ENCODE measurements at regions not wholly inside any gene's neighbourhood (a gene's known extent, or its start where the extent isn't known, plus 50 kb on each side); places are given as distances from the start of the nearest gene placed in this dataset.

GRCh38 chr2:217443601-217444000 lies 559.2 kb downstream of the TNS1 start:
- Mint-ChIP-seq H3K4me3 (no peak overlapping the region), H3K36me3 (ENCODE audit: low read depth) (peaks cover 2% of the 10 kb centered on the region), H3K9me3 (peaks cover 4% of the 10 kb centered on the region)

DNA sequence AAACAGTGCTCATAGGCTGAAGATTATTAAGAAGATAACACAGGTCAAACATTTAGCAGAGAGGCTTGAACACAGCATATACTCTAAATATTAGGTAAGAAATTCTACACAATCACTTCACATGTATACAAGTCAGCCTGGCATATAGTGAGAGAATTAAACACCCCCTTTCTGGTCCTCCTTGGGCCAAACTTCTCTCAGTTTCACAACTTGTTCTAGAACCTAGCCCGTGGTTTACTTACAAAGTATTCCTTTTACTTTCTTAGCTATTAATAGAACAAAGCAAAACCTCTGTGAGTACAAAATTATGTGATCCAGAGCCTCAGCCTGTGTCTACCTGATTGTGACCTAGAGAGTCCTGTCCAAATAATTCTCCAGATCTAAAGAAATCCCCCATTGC lies 562.8 kb downstream of the TNS1 start:
- ATAC-seq: no peak
- peaks cover 5% of the 10 kb centered on the region for H3K27me3 Mint-ChIP-seq
- no peak overlapping the region for H3K27ac Mint-ChIP-seq
- peaks cover 2% of the 10 kb centered on the region for H3K36me3 Mint-ChIP-seq (ENCODE audit: low read depth)
- H3K9me3 Mint-ChIP-seq: peaks cover 4% of the 10 kb centered on the region
- no peak overlapping the region for H3K4me3 Mint-ChIP-seq
- H3K4me1 Mint-ChIP-seq: peaks cover 3% of the 10 kb centered on the region
- no peak for DNase-seq

More at GRCh38 chr2:217443601-217444000, 559.2 kb downstream of the TNS1 start:
- Mint-ChIP-seq H3K27me3 (no peaks in the 10 kb centered on the region), H3K4me1 (peaks cover 3% of the 10 kb centered on the region), H3K27ac (no peak overlapping the region)
- DNase-seq: no peak
- no peak for ATAC-seq

GRCh38 chr2:217438821-217439220 lies 564.0 kb downstream of the TNS1 start:
- Mint-ChIP-seq H3K36me3 (ENCODE audit: low read depth) (peaks cover 2% of the 10 kb centered on the region), H3K4me1 (peaks cover 13% of the 10 kb centered on the region)
- ATAC-seq: no peak

GRCh38 chr2:217438136-217438535 lies 564.7 kb downstream of the TNS1 start:
- no peaks in the 10 kb centered on the region for H3K9me3 Mint-ChIP-seq
- peaks cover 19% of the 10 kb centered on the region for H3K4me1 Mint-ChIP-seq
- peaks cover 5% of the 10 kb centered on the region for H3K27me3 Mint-ChIP-seq
- H3K4me3 Mint-ChIP-seq: no peak overlapping the region
- no peak overlapping the region for H3K27ac Mint-ChIP-seq
- peaks cover 2% of the 10 kb centered on the region for H3K36me3 Mint-ChIP-seq (ENCODE audit: low read depth)
- DNase-seq (no peak), ATAC-seq (no peak)

More at GRCh38 chr2:217438821-217439220, 564.0 kb downstream of the TNS1 start:
- Mint-ChIP-seq H3K27ac (no peak overlapping the region), H3K4me3 (no peak overlapping the region), H3K9me3 (peaks cover 4% of the 10 kb centered on the region), H3K27me3 (peaks cover 5% of the 10 kb centered on the region)
- no peak for DNase-seq

- Mint-ChIP-seq H3K4me3 (no peak overlapping the region), H3K27ac (no peak overlapping the region), H3K4me1 (peaks cover 21% of the 10 kb centered on the region), H3K9me3 (no peaks in the 10 kb centered on the region), H3K27me3 (peaks cover 5% of the 10 kb centered on the region), H3K36me3 (ENCODE audit: low read depth) (no peaks in the 10 kb centered on the region)
- DNase-seq (no peak), ATAC-seq (no peak)
These were observed 565.4 kb downstream of the TNS1 start for GRCh38 chr2:217437290-217437870.

DNA sequence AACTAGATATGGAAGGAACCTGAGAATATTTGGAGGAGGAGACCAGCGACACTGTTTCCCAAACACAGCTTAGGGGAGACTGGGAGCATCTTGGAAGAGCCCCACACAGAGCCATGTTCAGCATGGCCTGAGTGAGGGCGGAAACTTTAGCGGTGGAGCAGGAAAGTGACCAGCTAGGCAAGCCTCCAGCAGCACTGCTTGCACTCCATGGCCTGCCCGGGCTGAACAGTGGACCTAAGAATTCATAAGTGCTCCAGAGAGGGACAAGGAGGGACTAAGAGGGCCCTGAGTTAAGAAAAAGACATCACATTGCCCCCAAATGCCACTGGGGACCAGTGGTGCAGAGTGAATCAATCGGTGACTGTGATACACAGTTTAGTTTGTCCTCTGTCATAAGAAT lies 566.4 kb downstream of the TNS1 start:
- DNase-seq (no peak), ATAC-seq (no peak)
- Mint-ChIP-seq H3K27ac (no peak overlapping the region), H3K9me3 (no peaks in the 10 kb centered on the region), H3K27me3 (peaks cover 5% of the 10 kb centered on the region), H3K4me3 (no peak overlapping the region), H3K36me3 (ENCODE audit: low read depth) (no peaks in the 10 kb centered on the region), H3K4me1 (peaks cover 26% of the 10 kb centered on the region)

- no peak overlapping the region for H3K4me3 Mint-ChIP-seq
- ATAC-seq (peak; percentile 87), DNase-seq (peak; percentile 15)
- peaks cover 5% of the 10 kb centered on the region for H3K27me3 Mint-ChIP-seq
- H3K27ac Mint-ChIP-seq: no peak overlapping the region
- no peaks in the 10 kb centered on the region for H3K9me3 Mint-ChIP-seq
- H3K36me3 Mint-ChIP-seq (ENCODE audit: low read depth): no peaks in the 10 kb centered on the region
- peaks cover 23% of the 10 kb centered on the region for H3K4me1 Mint-ChIP-seq
These were observed 568.4 kb downstream of the TNS1 start for GRCh38 chr2:217434180-217434975.

DNA sequence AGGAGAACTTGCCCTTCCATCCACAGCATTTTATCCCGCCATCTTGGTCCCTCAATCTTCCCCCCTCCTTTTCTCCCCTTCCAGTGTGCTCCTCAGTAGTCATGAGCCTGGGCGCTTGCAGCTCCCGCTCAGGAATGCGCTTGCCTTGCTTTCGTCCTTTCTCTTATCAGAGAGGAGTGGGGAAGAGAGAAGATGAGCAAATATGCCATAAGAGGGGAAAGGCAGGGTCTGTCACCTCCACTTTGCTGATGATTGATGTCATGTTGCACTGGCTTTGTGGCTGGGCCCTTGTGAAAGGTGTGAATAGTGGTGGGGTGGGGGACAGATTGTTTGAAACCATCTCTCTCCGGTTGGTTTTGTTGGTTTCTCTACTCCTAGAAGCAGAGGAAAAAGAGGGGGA lies 569.3 kb downstream of the TNS1 start:
- no peak for DNase-seq
- H3K9me3 Mint-ChIP-seq: no peaks in the 10 kb centered on the region

DNA sequence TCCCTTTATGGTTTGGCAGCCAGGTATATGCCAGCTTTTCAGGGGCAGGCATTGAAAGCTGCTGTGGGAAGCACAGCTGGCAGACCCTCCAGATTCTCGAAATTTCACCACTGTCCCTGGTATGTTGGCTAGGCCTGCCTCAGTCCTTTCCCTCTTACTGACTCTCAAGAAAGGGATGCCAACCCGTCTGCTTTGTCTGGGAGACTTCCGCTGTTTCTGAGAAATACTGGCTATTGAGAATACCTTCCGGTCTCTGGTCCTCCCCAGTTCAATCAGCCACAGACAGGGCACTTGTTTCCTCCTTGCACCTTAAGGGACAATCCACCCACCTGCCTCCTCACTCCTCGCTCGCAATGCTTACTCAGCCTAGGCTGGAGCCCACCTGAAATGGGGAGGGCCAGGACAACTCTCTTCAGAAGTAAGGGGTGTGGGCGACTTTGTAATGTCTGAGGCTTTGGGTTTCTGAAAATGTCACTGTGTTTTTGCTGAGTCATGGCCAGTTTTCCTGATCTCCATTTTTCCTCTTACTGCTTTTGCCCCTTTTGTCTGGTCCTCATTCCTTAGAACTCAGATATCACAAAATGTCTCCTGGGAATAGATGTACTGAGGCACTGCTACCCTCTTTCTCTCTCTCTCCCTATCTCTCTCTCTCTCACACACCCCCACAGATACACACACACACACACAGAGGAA lies 571.1 kb downstream of the TNS1 start:
- ATAC-seq: no peak
- H3K4me1 Mint-ChIP-seq: peaks cover 23% of the 10 kb centered on the region
- H3K27ac Mint-ChIP-seq: peak overlapping the region; percentile 41
- H3K27me3 Mint-ChIP-seq: peaks cover 5% of the 10 kb centered on the region
- no peaks in the 10 kb centered on the region for H3K9me3 Mint-ChIP-seq
- no peak overlapping the region for H3K4me3 Mint-ChIP-seq
- DNase-seq: no peak
- H3K36me3 Mint-ChIP-seq (ENCODE audit: low read depth): no peaks in the 10 kb centered on the region

More for the DNA sequence above, 569.3 kb downstream of the TNS1 start:
- Mint-ChIP-seq H3K27me3 (peaks cover 5% of the 10 kb centered on the region), H3K27ac (no peak overlapping the region), H3K4me3 (no peak overlapping the region), H3K36me3 (ENCODE audit: low read depth) (no peaks in the 10 kb centered on the region), H3K4me1 (peaks cover 23% of the 10 kb centered on the region)
- ATAC-seq: peak; percentile 26

- peaks cover 23% of the 10 kb centered on the region for H3K4me1 Mint-ChIP-seq
- ATAC-seq: no peak
- H3K27ac Mint-ChIP-seq: no peak overlapping the region
- no peaks in the 10 kb centered on the region for H3K27me3 Mint-ChIP-seq
- no peaks in the 10 kb centered on the region for H3K9me3 Mint-ChIP-seq
- H3K36me3 Mint-ChIP-seq (ENCODE audit: low read depth): peaks cover 1% of the 10 kb centered on the region
- DNase-seq: no peak
- H3K4me3 Mint-ChIP-seq: no peak overlapping the region
These were observed 571.2 kb upstream of the TNP1 start for GRCh38 chr2:217430916-217431576.

DNA sequence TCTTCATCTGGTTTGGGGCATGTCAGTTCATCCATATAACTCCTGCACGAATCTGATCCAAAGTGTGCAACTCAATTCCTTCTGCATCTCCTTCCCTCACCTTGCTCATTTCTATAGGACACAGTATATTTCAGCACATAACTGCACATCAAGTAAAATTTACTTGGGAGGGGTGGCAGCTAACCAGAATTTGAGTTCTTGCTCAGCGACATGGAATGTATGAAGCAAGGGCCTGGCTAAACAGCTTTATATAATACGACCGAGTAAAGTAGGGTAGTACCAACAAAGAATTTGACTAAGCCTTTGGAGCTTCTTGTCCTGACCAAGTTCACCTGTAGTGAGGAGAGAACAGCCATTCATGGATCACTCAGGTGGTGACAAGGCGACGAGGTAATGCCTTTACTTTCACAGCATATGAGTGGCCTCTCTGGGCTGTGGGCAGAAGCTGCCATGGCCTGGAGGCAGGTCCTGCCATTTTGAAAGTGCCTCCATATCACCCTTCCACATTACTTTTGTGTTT lies 570.2 kb upstream of the TNP1 start:
- ATAC-seq: no peak
- peaks cover 23% of the 10 kb centered on the region for H3K4me1 Mint-ChIP-seq

DNA sequence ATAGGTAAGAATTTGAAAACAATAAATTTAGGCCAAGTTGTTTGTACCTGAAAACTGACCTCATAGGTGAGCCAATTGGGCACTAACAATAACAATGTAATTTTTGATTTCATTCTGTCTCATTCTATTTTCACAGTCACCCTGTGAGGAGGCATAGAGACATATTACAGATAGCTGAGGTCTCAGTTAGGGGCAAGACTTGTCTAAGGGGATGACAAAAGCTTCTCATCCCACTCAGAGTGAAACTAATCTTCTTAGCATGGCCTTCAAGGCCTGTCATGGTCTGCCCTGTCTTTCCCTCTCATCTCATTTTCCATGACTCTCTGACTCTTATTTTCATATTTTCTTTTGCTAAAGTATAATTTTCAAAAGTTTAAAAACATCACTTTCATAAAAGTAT lies 562.0 kb upstream of the TNP1 start:
- Mint-ChIP-seq H3K4me1 (no peaks in the 10 kb centered on the region), H3K9me3 (no peaks in the 10 kb centered on the region), H3K36me3 (ENCODE audit: low read depth) (peaks cover 1% of the 10 kb centered on the region), H3K4me3 (no peak overlapping the region), H3K27me3 (peaks cover 3% of the 10 kb centered on the region), H3K27ac (no peak overlapping the region)
- ATAC-seq (peak; percentile 88), DNase-seq (no peak)

More for the DNA sequence above, 570.2 kb upstream of the TNP1 start:
- Mint-ChIP-seq H3K36me3 (ENCODE audit: low read depth) (peaks cover 1% of the 10 kb centered on the region), H3K27ac (no peak overlapping the region), H3K4me3 (no peak overlapping the region), H3K9me3 (no peaks in the 10 kb centered on the region), H3K27me3 (no peaks in the 10 kb centered on the region)
- DNase-seq: no peak

DNA sequence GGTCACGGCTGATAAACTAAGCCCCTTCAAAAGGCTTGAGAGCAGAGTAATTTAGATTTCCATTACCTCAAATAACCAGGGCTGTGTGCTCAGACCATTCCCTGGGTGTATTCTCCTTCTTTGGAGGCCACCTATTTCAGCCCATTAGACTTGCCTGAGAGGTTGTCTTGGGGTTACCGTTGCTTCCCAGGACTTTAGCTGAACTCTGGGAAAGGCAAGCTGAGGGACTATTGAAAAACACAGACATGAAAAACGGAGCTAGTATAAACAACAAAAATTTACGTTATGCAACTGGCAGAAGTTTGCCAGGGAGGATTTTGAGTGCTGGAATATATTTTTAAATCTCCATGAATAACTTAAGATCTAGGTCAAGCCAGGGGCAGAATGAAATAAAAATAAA lies 561.0 kb upstream of the TNP1 start:
- Mint-ChIP-seq H3K9me3 (no peaks in the 10 kb centered on the region), H3K27me3 (peaks cover 3% of the 10 kb centered on the region), H3K4me3 (no peak overlapping the region), H3K4me1 (no peaks in the 10 kb centered on the region), H3K36me3 (ENCODE audit: low read depth) (no peaks in the 10 kb centered on the region), H3K27ac (no peak overlapping the region)
- DNase-seq (no peak), ATAC-seq (no peak)

DNA sequence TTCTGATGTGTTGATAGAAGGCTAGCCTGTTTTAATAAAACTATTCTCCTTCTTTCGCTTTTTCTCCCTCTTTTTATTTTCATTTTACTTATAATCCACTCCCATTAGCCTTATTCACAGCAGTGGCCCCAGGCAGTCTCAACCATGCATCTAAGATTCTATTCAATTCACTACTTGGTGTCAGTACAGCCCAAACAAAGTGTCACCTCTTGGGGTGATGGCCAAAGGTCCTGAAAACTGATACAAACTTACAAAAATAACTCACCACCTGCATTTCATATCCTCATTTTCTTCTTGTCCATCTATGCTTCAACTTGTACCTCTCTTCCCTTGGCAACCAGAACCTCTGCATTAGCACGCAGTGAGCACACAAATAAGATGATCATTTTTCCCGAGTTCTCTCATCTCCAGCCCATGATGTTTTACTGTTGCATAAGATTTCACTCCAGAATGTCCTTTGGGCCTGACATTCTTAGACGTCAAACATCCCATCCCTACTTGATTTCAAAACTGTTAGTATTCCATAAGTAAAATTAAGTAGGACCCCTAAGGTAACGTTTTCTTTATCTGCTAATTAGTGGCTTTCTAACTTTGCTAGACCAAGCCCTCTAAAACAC lies 559.3 kb upstream of the TNP1 start:
- DNase-seq: no peak
- no peak overlapping the region for H3K4me3 Mint-ChIP-seq
- H3K9me3 Mint-ChIP-seq: peaks cover 3% of the 10 kb centered on the region
- H3K4me1 Mint-ChIP-seq: no peaks in the 10 kb centered on the region
- no peak for ATAC-seq
- H3K27me3 Mint-ChIP-seq: peaks cover 3% of the 10 kb centered on the region
- no peaks in the 10 kb centered on the region for H3K36me3 Mint-ChIP-seq (ENCODE audit: low read depth)
- no peak overlapping the region for H3K27ac Mint-ChIP-seq
